NCI-H2171 treated with DMSO at 0.1 percent for 48 hours (cell line): ENCODE measurements at regions not wholly inside any gene's neighbourhood (a gene's known extent, or its start where the extent isn't known, plus 50 kb on each side); places are given as distances from the start of the nearest gene placed in this dataset.
A peak's percentile ranks its signal among the peaks of the same experiment; 100 is the strongest.
"Not testable (repeated sequence)": the region's sequence is repeated elsewhere in the genome, so short reads cannot be mapped to it uniquely, and the experiment has no call there.

Experiments used
- DNase-seq: peaks from one replicate; lab custom pipeline; 2025; lab: John Stamatoyannopoulos, UW

- no peak for DNase-seq
These were observed 273.7 kb downstream of the RASEF start for GRCh38 chr9:82789155-82789824.

GRCh38 chr9:82790875-82791274 is 272.1 kb downstream of the RASEF start:
- no peak for DNase-seq

- peak; percentile 49 for DNase-seq
These were observed 271.2 kb downstream of the RASEF start for GRCh38 chr9:82791692-82792091.

GRCh38 chr9:82797534-82797933 is 265.4 kb downstream of the RASEF start:
- peak; percentile 92 for DNase-seq

GRCh38 chr9:82799286-82799685 is 263.7 kb downstream of the RASEF start:
- DNase-seq = no peak

GRCh38 chr9:82805027-82805426 is 257.9 kb downstream of the RASEF start:
- peak; percentile 53 for DNase-seq

- no peak for DNase-seq
These were observed 254.5 kb downstream of the RASEF start for GRCh38 chr9:82808478-82808877.

- DNase-seq = no peak
These were observed 252.0 kb downstream of the RASEF start for GRCh38 chr9:82810915-82811314.

GRCh38 chr9:82819260-82819659 is 243.7 kb downstream of the RASEF start:
- DNase-seq = no peak

- DNase-seq = no peak
These were observed 242.8 kb downstream of the RASEF start for GRCh38 chr9:82820186-82820585.

- peak; percentile 50 for DNase-seq
These were observed 233.1 kb downstream of the RASEF start for GRCh38 chr9:82829818-82830217.

GRCh38 chr9:82865524-82865923 is 197.4 kb downstream of the RASEF start:
- no peak for DNase-seq

- no peak for DNase-seq
These were observed 182.4 kb downstream of the RASEF start for GRCh38 chr9:82880336-82881050.

- no peak for DNase-seq
These were observed 180.8 kb downstream of the RASEF start for GRCh38 chr9:82882138-82882537.

- no peak for DNase-seq
These were observed 180.2 kb downstream of the RASEF start for GRCh38 chr9:82882748-82883147.

GRCh38 chr9:82883436-82883835 is 179.5 kb downstream of the RASEF start:
- DNase-seq = no peak

- not testable (repeated sequence) for DNase-seq
These were observed 179.0 kb downstream of the RASEF start for GRCh38 chr9:82883974-82884373.

- no peak for DNase-seq
These were observed 172.5 kb downstream of the RASEF start for GRCh38 chr9:82890401-82890800.

GRCh38 chr9:82890865-82891264 is 172.1 kb downstream of the RASEF start:
- DNase-seq = no peak

- DNase-seq = no peak
These were observed 171.6 kb downstream of the RASEF start for GRCh38 chr9:82891321-82891720.

GRCh38 chr9:82893549-82893948 is 169.4 kb downstream of the RASEF start:
- no peak for DNase-seq

GRCh38 chr9:82894548-82894947 is 168.4 kb downstream of the RASEF start:
- no peak for DNase-seq

- peak; percentile 42 for DNase-seq
These were observed 167.8 kb downstream of the RASEF start for GRCh38 chr9:82894961-82895821.
